Dermis microvascular lymphatic vessel endothelial cell (primary cell): ENCODE measurements at regions not wholly inside any gene's neighbourhood (a gene's known extent, or its start where the extent isn't known, plus 50 kb on each side); places are given as distances from the start of the nearest gene placed in this dataset.
"Not testable (repeated sequence)": the region's sequence is repeated elsewhere in the genome, so short reads cannot be mapped to it uniquely, and the experiment has no call there.

Experiments
- DNase-seq, 2 donors: peaks; one replicate each; pipeline versions ENCODE4 v3.0.0 to v3.0.0-alpha.2; 2010; ENCODE audit warnings: low read depth in 2 of 2

GRCh38 chr4:11130195-11130970 is 298.3 kb downstream of the HS3ST1 start:
- no peak for DNase-seq

- DNase-seq = no peak
These were observed 308.3 kb downstream of the HS3ST1 start for GRCh38 chr4:11120435-11120834.

- no peak for DNase-seq
These were observed 309.2 kb downstream of the HS3ST1 start for GRCh38 chr4:11119474-11119873.

GRCh38 chr4:11118513-11118912 is 310.2 kb downstream of the HS3ST1 start:
- no peak for DNase-seq

GRCh38 chr4:11116940-11117339 is 311.8 kb downstream of the HS3ST1 start:
- DNase-seq = no peak

- no peak for DNase-seq
These were observed 316.8 kb downstream of the HS3ST1 start for GRCh38 chr4:11111876-11112275.

GRCh38 chr4:11111370-11111769 is 317.3 kb downstream of the HS3ST1 start:
- DNase-seq = no peak

GRCh38 chr4:11106759-11107158 is 321.9 kb downstream of the HS3ST1 start:
- DNase-seq = no peak

- no peak for DNase-seq
These were observed 322.5 kb downstream of the HS3ST1 start for GRCh38 chr4:11106190-11106589.

GRCh38 chr4:11105715-11106114 is 323.0 kb downstream of the HS3ST1 start:
- DNase-seq = no peak

- DNase-seq = no peak
These were observed 330.2 kb downstream of the HS3ST1 start for GRCh38 chr4:11098461-11098860.

GRCh38 chr4:11097725-11098124 is 331.0 kb downstream of the HS3ST1 start:
- no peak for DNase-seq

GRCh38 chr4:11081006-11081405 is 347.7 kb downstream of the HS3ST1 start:
- DNase-seq = no peak

- no peak for DNase-seq
These were observed 349.5 kb downstream of the HS3ST1 start for GRCh38 chr4:11079171-11079570.

GRCh38 chr4:11074581-11075241 is 354.0 kb downstream of the HS3ST1 start:
- no peak for DNase-seq

GRCh38 chr4:11073621-11074051 is 355.1 kb downstream of the HS3ST1 start:
- DNase-seq = no peak

GRCh38 chr4:11072999-11073398 is 355.7 kb downstream of the HS3ST1 start:
- DNase-seq = no peak

- DNase-seq = no peak
These were observed 356.2 kb downstream of the HS3ST1 start for GRCh38 chr4:11072463-11072862.

GRCh38 chr4:11070813-11071212 is 357.9 kb downstream of the HS3ST1 start:
- no peak for DNase-seq

- DNase-seq = no peak
These were observed 359.0 kb downstream of the HS3ST1 start for GRCh38 chr4:11069581-11070211.

GRCh38 chr4:11069083-11069482 is 359.6 kb downstream of the HS3ST1 start:
- no peak for DNase-seq

- not testable (repeated sequence) for DNase-seq
These were observed 362.1 kb downstream of the HS3ST1 start for GRCh38 chr4:11066584-11066983.

GRCh38 chr4:11060637-11061036 is 368.1 kb downstream of the HS3ST1 start:
- DNase-seq = not testable (repeated sequence)
